ENCODE measurements at regions not wholly inside any gene's neighbourhood (a gene's known extent, or its start where the extent isn't known, plus 50 kb on each side); places are given as distances from the start of the nearest gene placed in this dataset.

DNA sequence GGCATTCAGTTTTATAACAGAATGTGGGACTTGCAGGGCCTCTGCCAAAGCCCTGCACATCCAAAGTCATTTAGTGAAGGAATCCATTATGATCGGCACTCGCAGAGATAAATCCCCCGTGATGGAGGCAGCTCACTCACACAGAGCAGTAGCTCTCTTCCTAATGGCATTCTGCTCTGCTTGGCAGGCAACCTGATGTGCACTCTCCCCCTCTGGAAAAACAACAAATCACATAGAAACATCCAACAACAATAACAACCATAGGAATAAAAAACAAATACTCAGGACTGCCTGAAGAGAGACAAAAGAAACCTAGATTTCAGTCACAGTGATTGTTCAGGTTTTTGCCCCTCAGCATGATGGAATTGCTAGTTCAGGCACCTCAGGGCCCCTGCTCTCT lies 59.7 kb downstream of the NAA11 start:
- Mint-ChIP-seq H3K27ac (no peak overlapping the region), H3K9me3 (no peaks in the 10 kb centered on the region), H3K4me3 (no peak overlapping the region), H3K27me3 (no peaks in the 10 kb centered on the region), H3K36me3 (no peaks in the 10 kb centered on the region), H3K4me1 (ENCODE audit: unreplicated experiment) (no peaks in the 10 kb centered on the region)
- TF ChIP-seq, protein P1, sequence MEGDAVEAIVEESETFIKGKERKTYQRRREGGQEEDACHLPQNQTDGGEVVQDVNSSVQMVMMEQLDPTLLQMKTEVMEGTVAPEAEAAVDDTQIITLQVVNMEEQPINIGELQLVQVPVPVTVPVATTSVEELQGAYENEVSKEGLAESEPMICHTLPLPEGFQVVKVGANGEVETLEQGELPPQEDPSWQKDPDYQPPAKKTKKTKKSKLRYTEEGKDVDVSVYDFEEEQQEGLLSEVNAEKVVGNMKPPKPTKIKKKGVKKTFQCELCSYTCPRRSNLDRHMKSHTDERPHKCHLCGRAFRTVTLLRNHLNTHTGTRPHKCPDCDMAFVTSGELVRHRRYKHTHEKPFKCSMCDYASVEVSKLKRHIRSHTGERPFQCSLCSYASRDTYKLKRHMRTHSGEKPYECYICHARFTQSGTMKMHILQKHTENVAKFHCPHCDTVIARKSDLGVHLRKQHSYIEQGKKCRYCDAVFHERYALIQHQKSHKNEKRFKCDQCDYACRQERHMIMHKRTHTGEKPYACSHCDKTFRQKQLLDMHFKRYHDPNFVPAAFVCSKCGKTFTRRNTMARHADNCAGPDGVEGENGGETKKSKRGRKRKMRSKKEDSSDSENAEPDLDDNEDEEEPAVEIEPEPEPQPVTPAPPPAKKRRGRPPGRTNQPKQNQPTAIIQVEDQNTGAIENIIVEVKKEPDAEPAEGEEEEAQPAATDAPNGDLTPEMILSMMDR (conservative IDR thresholded peaks at IDR 0.05) = no peak
- no peak for DNase-seq (ENCODE audit: extremely low spot score, unreplicated experiment)

DNA sequence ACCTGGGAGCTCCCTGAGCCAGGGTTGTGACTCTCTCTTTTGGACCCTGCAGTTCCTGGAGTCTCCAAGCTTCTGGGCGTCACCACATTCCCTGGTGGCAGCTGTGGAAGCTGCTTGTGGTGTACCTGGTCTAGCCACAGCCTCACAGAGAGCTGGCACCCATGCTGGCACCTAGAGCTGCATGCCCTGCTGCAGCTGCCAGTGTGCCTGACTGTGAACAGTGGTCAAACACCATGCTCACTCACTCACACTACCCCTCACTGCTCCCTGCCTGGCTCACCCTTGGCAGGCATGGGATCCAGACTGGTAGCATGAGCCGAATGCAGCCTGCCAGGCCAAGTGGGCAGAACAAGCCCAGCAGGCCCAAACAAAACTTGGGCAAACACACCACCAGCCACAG lies 66.6 kb downstream of the NAA11 start:
- Mint-ChIP-seq H3K4me1 (ENCODE audit: unreplicated experiment) (no peaks in the 10 kb centered on the region), H3K27me3 (no peaks in the 10 kb centered on the region), H3K27ac (no peak overlapping the region), H3K9me3 (peaks cover 4% of the 10 kb centered on the region), H3K4me3 (no peak overlapping the region), H3K36me3 (no peaks in the 10 kb centered on the region)
- DNase-seq (ENCODE audit: extremely low spot score, unreplicated experiment) = no peak
- TF ChIP-seq, protein P1 (conservative IDR thresholded peaks at IDR 0.05) = no peak

DNA sequence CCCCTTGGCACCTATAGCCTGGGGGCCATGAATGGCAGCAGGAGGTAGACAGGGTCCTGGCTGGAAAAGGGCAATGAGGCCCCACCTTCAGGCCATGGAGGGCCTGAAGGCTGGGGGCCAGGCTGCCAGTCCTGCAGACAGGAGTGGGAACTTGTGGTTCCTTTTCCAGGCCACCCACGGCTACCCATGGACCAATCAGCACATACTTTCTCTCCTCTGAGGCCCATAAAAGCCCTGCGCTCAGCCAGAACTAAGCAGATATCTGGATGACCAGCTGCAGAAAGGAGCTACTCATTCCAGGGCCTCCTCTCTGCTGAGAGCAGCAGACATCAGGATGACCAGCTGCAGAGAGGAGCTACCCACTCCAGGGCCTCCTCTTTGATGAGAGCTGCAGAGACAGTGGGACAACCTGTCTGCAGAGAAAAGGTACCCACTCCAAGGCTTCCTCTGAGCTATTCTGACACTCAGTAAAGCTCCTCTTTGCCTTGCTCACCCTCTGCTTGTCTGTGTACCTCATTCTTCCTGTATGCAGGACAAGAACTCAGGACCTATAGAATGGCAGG lies 67.2 kb downstream of the NAA11 start:
- H3K27ac Mint-ChIP-seq = no peak overlapping the region
- H3K9me3 Mint-ChIP-seq = peaks cover 4% of the 10 kb centered on the region
- no peak for DNase-seq (ENCODE audit: extremely low spot score, unreplicated experiment)

DNA sequence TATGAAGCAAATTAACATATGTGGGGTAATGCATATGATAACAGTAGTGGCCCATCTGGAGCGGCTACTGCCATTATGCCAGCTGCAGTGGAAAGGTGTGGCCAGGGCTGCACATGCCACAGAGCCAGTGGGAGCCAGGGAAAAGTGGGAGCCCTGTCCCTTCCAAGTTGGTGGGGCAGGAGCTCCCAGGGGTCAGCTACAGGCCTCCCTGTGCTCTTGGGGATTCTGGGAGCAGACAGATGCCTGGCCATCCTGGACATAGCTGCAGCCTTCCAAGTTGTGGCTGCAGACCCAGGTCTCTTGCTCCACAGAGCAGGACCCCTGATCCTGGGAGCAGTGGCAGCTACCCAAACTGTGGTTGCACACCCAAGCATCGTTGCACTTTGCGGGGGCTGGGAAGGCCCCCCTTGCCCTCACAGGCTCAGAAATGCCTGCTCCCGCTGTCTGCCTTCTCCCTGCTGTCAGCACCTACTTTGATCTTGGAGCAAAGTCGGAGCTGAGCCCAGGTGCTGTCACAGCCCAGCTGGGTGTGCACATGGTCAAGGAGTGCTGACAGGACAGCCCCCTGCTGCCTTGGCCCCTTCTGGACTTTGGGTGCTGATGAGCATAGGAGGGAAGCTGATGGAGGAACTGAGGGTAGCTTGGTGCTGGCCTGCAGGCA lies 67.8 kb downstream of the NAA11 start:
- Mint-ChIP-seq H3K9me3 (peaks cover 4% of the 10 kb centered on the region), H3K4me3 (no peak overlapping the region), H3K27me3 (no peaks in the 10 kb centered on the region), H3K36me3 (no peaks in the 10 kb centered on the region), H3K4me1 (ENCODE audit: unreplicated experiment) (no peaks in the 10 kb centered on the region), H3K27ac (no peak overlapping the region)
- no peak for DNase-seq (ENCODE audit: extremely low spot score, unreplicated experiment)
- TF ChIP-seq, protein P1 (conservative IDR thresholded peaks at IDR 0.05) = no peak

More for the DNA sequence above, 67.2 kb downstream of the NAA11 start:
- Mint-ChIP-seq H3K36me3 (no peaks in the 10 kb centered on the region), H3K27me3 (no peaks in the 10 kb centered on the region), H3K4me1 (ENCODE audit: unreplicated experiment) (no peaks in the 10 kb centered on the region), H3K4me3 (no peak overlapping the region)
- TF ChIP-seq, protein P1 (conservative IDR thresholded peaks at IDR 0.05) = no peak

DNA sequence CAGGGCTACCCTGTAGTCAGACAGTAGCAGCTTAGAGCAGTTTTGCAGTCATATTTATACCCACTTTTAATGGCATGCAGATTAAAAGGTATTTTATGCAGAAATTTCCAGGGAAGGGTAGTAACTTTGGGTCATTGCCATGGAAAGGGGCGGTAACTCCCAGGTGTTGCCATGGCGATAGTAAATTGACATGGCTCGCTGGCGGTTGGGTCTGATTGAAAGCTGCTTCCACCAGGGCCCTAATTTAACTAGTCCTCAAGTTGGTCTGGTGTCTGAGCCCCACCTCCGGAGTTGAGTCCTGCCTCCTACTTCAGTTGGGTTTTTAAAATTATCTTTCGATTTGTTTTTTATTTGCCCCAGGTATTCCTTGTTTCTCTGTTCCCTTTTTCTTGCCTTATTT lies 70.1 kb downstream of the NAA11 start:
- TF ChIP-seq, protein P1 (conservative IDR thresholded peaks at IDR 0.05) = no peak
- peaks cover 3% of the 10 kb centered on the region for H3K36me3 Mint-ChIP-seq
- no peak overlapping the region for H3K27ac Mint-ChIP-seq
- H3K27me3 Mint-ChIP-seq = no peaks in the 10 kb centered on the region
- DNase-seq (ENCODE audit: extremely low spot score, unreplicated experiment) = no peak
- H3K4me1 Mint-ChIP-seq (ENCODE audit: unreplicated experiment) = no peaks in the 10 kb centered on the region
- no peak overlapping the region for H3K4me3 Mint-ChIP-seq
- H3K9me3 Mint-ChIP-seq = peaks cover 4% of the 10 kb centered on the region
